ENCODE measurements at regions not wholly inside any gene's neighbourhood (a gene's known extent, or its start where the extent isn't known, plus 50 kb on each side); places are given as distances from the start of the nearest gene placed in this dataset.
"Not testable (repeated sequence)": the region's sequence is repeated elsewhere in the genome, so short reads cannot be mapped to it uniquely, and the experiment has no call there.

GRCh38 chr5:142213077-142213476 lies 104.5 kb downstream of the NDFIP1 start:
- Histone ChIP-seq H3K4me1 (ENCODE audit: insufficient read depth) (peaks cover 1% of the 10 kb centered on the region), H3K27ac (ENCODE audit: low read depth) (no peak overlapping the region), H3K36me3 (ENCODE audit: insufficient read depth) (no peaks in the 10 kb centered on the region), H3K4me3 (ENCODE audit: low read depth, low read length) (no peak overlapping the region)
- no peak for DNase-seq (ENCODE audit: extremely low spot score)
- WGBS = 93% methylated on average over 2 of the region's 2 CpGs

- no peaks in the 10 kb centered on the region for H3K36me3 ChIP-seq (ENCODE audit: insufficient read depth)
- WGBS = 97% methylated on average over 3 of the region's 3 CpGs
- no peak overlapping the region for H3K4me3 ChIP-seq (ENCODE audit: low read depth, low read length)
- H3K4me1 ChIP-seq (ENCODE audit: insufficient read depth) = peaks cover 1% of the 10 kb centered on the region
- no peak overlapping the region for H3K27ac ChIP-seq (ENCODE audit: low read depth)
- DNase-seq (ENCODE audit: extremely low spot score) = no peak
Observed at GRCh38 chr5:142211918-142212317, 103.3 kb downstream of the NDFIP1 start.

DNA sequence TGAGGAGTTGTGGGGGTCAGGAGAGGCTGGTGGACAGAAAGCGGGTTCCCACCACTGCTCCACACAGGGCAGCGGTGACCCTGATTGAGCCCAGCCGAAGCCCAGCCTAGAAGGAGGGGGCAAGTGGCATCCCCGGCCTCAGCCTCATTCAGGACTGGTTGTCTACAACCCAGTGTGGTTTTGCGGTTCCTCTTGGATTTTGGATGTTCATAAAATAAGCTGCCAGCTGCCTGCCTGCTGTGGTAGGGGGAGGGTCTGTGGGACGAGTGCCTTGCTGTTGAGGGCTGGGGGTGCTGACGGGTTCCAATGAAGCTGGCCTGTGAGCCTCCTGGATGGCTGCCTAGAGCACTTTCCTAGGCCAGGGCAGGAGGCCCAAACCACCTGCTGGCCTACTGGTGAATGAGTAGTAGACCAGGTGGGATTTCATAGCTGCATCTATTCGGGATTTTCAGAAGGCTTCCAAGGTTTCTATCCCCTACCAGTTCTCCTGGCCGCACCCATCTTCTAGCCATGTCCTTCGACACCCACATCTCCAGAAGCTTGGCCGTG lies 102.4 kb downstream of the NDFIP1 start:
- DNase-seq (ENCODE audit: extremely low spot score) = no peak
- WGBS = 95% methylated on average over 11 of the region's 11 CpGs
- Histone ChIP-seq H3K4me3 (ENCODE audit: low read depth, low read length) (no peak overlapping the region), H3K4me1 (ENCODE audit: insufficient read depth) (peaks cover 1% of the 10 kb centered on the region), H3K27ac (ENCODE audit: low read depth) (no peak overlapping the region), H3K36me3 (ENCODE audit: insufficient read depth) (no peaks in the 10 kb centered on the region)

DNA sequence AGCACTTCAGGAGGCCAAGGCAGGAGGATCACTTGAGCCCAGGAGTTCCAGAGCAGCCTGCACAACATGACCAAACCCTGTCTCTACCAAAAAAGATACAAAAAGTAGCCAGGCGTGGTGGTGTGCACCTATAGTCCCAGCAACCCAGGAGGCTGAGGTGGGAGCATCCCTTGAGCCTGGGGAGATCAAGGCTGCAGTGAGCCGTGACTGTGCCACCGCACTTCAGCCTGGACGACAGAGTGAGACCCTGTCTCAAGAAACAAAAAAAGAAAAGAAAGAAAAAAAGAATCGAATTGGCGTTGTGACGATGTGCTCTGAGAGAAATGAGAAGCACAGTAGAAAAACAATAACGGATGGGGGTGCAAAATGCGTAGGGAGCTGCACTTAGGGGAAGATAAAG lies 101.4 kb downstream of the NDFIP1 start:
- DNase-seq (ENCODE audit: extremely low spot score) = no peak
- H3K4me1 ChIP-seq (ENCODE audit: insufficient read depth) = no peaks in the 10 kb centered on the region
- WGBS = 95% methylated on average over 9 of the region's 9 CpGs

GRCh38 chr5:142208777-142209312 lies 100.3 kb downstream of the NDFIP1 start:
- Histone ChIP-seq H3K36me3 (ENCODE audit: insufficient read depth) (no peaks in the 10 kb centered on the region), H3K4me1 (ENCODE audit: insufficient read depth) (no peaks in the 10 kb centered on the region), H3K27ac (ENCODE audit: low read depth) (no peak overlapping the region), H3K4me3 (ENCODE audit: low read depth, low read length) (no peak overlapping the region)
- DNase-seq (ENCODE audit: extremely low spot score) = no peak
- WGBS = 90% methylated on average over 8 of the region's 8 CpGs

More for the DNA sequence above, 101.4 kb downstream of the NDFIP1 start:
- H3K36me3 ChIP-seq (ENCODE audit: insufficient read depth) = no peaks in the 10 kb centered on the region
- H3K4me3 ChIP-seq (ENCODE audit: low read depth, low read length) = no peak overlapping the region
- H3K27ac ChIP-seq (ENCODE audit: low read depth) = no peak overlapping the region

GRCh38 chr5:142208244-142208643 lies 99.7 kb downstream of the NDFIP1 start:
- not testable (repeated sequence) for DNase-seq (ENCODE audit: extremely low spot score); H3K27ac ChIP-seq (ENCODE audit: low read depth); H3K4me3 ChIP-seq (ENCODE audit: low read depth, low read length); H3K36me3 ChIP-seq (ENCODE audit: insufficient read depth); H3K4me1 ChIP-seq (ENCODE audit: insufficient read depth)
- WGBS = 87% methylated on average over 7 of the region's 7 CpGs

GRCh38 chr5:142206801-142207200 lies 98.2 kb downstream of the NDFIP1 start:
- no peak for DNase-seq (ENCODE audit: extremely low spot score)

DNA sequence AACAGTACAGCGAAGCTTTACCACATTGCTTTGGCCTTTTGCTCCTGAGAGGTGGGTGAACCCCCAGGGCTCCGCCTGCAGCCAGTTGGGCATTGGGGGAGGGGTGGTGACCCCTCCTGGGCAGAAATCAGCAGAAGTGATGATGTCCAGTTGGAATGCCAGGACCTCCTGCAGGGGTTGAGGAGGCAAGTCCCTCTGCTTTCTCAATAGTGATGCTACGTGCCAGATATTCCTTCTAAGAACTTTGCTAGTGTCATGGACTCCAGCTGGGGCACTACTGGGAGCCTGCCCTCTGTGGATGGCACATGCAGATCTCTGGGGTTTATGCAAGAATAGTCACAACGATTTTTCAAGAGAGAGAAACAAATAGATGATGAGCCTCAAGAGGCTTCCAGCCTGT lies 95.6 kb downstream of the NDFIP1 start:
- 84% methylated on average over 4 of the region's 4 CpGs for WGBS
- Histone ChIP-seq H3K4me1 (ENCODE audit: insufficient read depth) (no peaks in the 10 kb centered on the region), H3K4me3 (ENCODE audit: low read depth, low read length) (no peak overlapping the region), H3K27ac (ENCODE audit: low read depth) (no peak overlapping the region), H3K36me3 (ENCODE audit: insufficient read depth) (no peaks in the 10 kb centered on the region)
- no peak for DNase-seq (ENCODE audit: extremely low spot score)

More at GRCh38 chr5:142206801-142207200, 98.2 kb downstream of the NDFIP1 start:
- 68% methylated on average over 2 of the region's 2 CpGs for WGBS
- no peaks in the 10 kb centered on the region for H3K36me3 ChIP-seq (ENCODE audit: insufficient read depth)
- H3K27ac ChIP-seq (ENCODE audit: low read depth) = no peak overlapping the region
- no peaks in the 10 kb centered on the region for H3K4me1 ChIP-seq (ENCODE audit: insufficient read depth)
- H3K4me3 ChIP-seq (ENCODE audit: low read depth, low read length) = no peak overlapping the region

Data from urinary bladder (tissue), 3 donors.